ENCODE measurements at regions not wholly inside any gene's neighbourhood (a gene's known extent, or its start where the extent isn't known, plus 50 kb on each side); places are given as distances from the start of the nearest gene placed in this dataset.
A peak's percentile ranks its signal among the peaks of the same experiment; 100 is the strongest.

DNA sequence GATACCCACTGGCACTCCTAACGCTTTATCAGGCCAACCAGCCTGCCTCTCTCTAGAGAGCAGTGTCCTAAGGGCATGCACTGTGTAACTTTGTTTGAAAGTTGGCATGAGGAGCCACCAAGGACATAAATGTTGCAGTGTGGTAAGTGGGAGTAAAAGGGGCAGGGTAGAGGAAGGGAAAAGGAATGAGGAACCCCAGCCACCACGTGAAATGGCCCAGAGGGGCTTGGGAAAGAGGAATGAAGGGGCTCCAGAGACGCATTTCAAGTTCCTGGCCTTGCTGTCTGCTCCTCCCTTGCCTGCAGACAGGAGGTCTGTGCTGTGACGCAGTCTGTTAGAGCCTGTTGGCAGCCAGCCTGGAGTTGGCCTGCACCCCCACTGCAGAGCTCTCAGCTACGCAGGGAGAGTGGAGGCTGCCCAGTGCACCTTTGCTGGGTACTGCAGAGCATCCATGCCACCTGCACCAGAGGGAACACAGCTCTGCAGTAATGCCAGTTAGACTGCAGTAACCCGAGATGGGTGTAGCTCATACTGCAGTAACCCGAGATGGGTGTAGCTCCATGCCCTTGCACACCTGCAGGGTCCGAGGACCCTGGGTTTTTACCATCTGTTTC, 86.8 kb upstream of the SNAP25 start:
- no peaks in the 10 kb centered on the region for H3K9me3 ChIP-seq (replicated peaks)
- no peak overlapping the region for H3K4me3 ChIP-seq
- no peaks in the 10 kb centered on the region for H3K27me3 ChIP-seq (ENCODE audit: low read depth)
- no peaks in the 10 kb centered on the region for H3K36me3 ChIP-seq
- H3K4me1 ChIP-seq: peaks cover 12% of the 10 kb centered on the region
- H3K27ac ChIP-seq (replicated peaks): peak overlapping the region; percentile 76
- peak; percentile 47 for TF ChIP-seq CTCF (IDR thresholded peaks at IDR 0.05; ENCODE audit: borderline replicate concordance)
- intact Hi-C loops (cut with micrococcal nuclease): no loop called here
- DNase-seq: peak; percentile 64

- Histone ChIP-seq H3K9me3 (replicated peaks) (no peaks in the 10 kb centered on the region), H3K36me3 (no peaks in the 10 kb centered on the region), H3K27me3 (ENCODE audit: low read depth) (no peaks in the 10 kb centered on the region), H3K4me3 (no peak overlapping the region), H3K4me1 (peaks cover 12% of the 10 kb centered on the region), H3K27ac (replicated peaks) (no peak overlapping the region)
- no peak for DNase-seq
- intact Hi-C loops (cut with micrococcal nuclease): no loop called here
- TF ChIP-seq CTCF (IDR thresholded peaks at IDR 0.05; ENCODE audit: borderline replicate concordance): no peak
These were observed 86.2 kb upstream of the SNAP25 start for GRCh38 chr20:10132387-10132786.

DNA sequence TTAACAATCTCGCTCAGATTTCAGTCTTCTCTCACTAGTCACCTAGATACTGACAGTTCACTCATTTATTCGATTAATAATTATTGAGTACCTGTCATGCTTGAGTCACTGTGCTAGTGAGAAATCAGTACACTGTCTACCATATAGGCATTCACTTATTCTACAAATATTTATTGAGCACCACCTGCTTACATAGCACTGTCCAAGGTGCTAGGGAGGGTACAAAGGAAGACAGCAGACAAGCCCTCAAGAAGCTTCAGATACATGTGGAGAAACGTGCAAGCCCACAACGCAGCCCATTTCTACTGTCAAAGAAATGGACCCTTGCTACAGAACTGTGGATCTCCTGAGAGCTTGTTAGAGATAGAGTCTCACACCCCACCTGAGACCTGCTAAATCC, 85.1 kb upstream of the SNAP25 start:
- H3K9me3 ChIP-seq (replicated peaks): no peaks in the 10 kb centered on the region
- intact Hi-C loops (cut with micrococcal nuclease): no loop called here
- DNase-seq: no peak
- H3K36me3 ChIP-seq: no peaks in the 10 kb centered on the region
- no peaks in the 10 kb centered on the region for H3K27me3 ChIP-seq (ENCODE audit: low read depth)
- no peak overlapping the region for H3K4me3 ChIP-seq
- no peak overlapping the region for H3K27ac ChIP-seq (replicated peaks)
- H3K4me1 ChIP-seq: peaks cover 18% of the 10 kb centered on the region
- no peak for TF ChIP-seq CTCF (IDR thresholded peaks at IDR 0.05; ENCODE audit: borderline replicate concordance)

DNA sequence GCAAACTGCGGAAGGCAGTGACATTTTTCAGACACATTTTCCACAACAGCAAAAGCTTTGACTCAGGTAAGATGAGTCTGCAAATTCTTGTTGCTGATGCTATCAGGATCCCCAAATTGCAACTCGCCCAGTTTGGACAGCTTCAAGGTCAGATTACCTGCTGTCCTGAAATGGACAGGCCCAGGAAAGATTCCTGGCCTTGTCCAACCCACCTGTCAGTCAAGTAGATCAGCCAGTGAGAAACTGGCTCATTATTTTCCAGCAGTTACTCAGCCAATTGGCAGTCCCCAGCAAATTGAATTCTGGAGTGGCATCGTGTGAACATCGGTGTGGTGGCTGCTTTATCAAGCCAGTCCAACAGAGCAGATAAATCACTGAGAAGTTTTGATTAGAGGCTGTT, 84.5 kb upstream of the SNAP25 start:
- H3K27me3 ChIP-seq (ENCODE audit: low read depth): no peaks in the 10 kb centered on the region
- H3K27ac ChIP-seq (replicated peaks): no peak overlapping the region
- intact Hi-C loops (cut with micrococcal nuclease): no loop called here
- DNase-seq: no peak
- no peak overlapping the region for H3K4me3 ChIP-seq
- H3K9me3 ChIP-seq (replicated peaks): no peaks in the 10 kb centered on the region
- no peaks in the 10 kb centered on the region for H3K36me3 ChIP-seq
- TF ChIP-seq CTCF (IDR thresholded peaks at IDR 0.05; ENCODE audit: borderline replicate concordance): no peak
- peaks cover 18% of the 10 kb centered on the region for H3K4me1 ChIP-seq

DNA sequence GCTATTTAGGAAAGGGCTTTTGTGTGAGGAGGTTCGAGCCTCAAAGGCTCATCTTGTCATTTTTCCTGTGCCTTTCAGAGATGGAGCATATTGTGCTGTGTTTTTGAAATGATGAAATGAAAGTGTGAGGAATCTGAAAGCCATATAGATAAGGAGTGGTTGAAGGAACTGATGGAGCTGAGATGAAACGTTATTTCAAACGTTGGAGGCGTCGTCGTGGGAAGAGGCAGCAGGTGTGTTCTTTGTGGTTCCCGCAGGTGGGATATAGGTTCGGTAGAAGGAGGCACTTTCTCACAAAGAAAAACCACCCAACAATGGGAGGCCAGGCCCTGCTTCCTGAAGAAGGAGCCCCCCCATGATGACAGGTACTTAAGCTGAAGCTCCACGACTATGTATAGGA, 83.2 kb upstream of the SNAP25 start:
- Histone ChIP-seq H3K9me3 (replicated peaks) (no peaks in the 10 kb centered on the region), H3K27me3 (ENCODE audit: low read depth) (no peaks in the 10 kb centered on the region), H3K36me3 (no peaks in the 10 kb centered on the region), H3K4me3 (no peak overlapping the region), H3K4me1 (peaks cover 18% of the 10 kb centered on the region), H3K27ac (replicated peaks) (no peak overlapping the region)
- intact Hi-C loops (cut with micrococcal nuclease): no loop called here
- no peak for TF ChIP-seq CTCF (IDR thresholded peaks at IDR 0.05; ENCODE audit: borderline replicate concordance)
- DNase-seq: no peak

Measured in left ventricle myocardium inferior (tissue), 1 donor.